ENCODE measurements at regions not wholly inside any gene's neighbourhood (a gene's known extent, or its start where the extent isn't known, plus 50 kb on each side); places are given as distances from the start of the nearest gene placed in this dataset.
A peak's percentile ranks its signal among the peaks of the same experiment; 100 is the strongest.

DNA sequence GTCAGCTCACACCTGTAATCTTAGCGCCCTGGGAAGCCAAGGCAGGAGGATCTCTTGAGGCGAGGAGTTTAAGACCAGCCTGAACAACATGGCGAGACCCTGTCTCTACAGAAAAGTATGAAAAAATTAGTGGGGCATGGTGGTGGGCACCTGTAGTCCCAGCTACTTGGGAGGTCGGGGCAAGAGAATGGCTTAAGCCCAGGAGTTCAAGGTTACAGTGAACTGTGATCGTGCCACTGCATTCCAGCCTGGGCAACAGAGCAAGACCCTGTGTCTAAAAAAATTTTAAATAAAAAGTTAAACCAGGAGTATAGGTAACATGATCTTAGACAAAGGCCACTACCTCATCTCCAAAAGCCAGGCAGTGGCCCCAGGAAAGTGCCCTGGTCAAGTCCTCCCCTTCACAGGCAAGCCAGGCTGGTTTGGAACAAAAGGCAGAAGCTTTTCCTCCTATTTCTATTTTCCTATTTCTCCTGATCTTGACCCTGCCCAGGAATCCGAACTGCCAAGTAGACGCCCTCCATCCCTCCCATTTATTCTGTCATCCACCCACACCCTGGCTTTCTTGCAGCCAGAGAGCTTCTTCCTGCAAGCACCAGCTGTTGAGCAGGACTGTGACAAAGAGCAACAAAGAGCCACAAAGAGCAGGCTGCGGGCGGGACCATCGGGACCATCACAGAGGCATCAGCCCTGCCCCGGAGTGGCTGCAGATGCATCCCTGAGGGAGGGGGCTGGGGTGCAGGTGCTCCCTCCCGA, 149.9 kb upstream of the AFDN start:
- Histone ChIP-seq H3K4me1 (0 out of 3 replicates have a peak, but pooled peaks cover 5% of the 10 kb centered on the region), H3K4me3 (no peak overlapping the region), H3K9me3 (no peaks in the 10 kb centered on the region), H3K4me2 (peak overlapping the region; percentile 28; the same call in 1 of the 3 replicates), H3K27ac (no peak overlapping the region)
- ATAC-seq (no peak), FAIRE-seq (no peak), DNase-seq (ENCODE audit: low read depth in 1 of 2, low spot score in 1 of 2) (no peak)
- 68% methylated on average over 12 of the region's 12 CpGs for WGBS (ENCODE audit: missing lambda C conversion rate)
- ChIA-PET POLR2A (no interaction called here), CTCF (no interaction called here)
- TF ChIP-seq CBX8 (IDR thresholded peaks at IDR 0.05) (no peak), JUNB (IDR thresholded peaks at IDR 0.05) (no peak), KDM1A (IDR thresholded peaks at IDR 0.05; ENCODE audit: low read depth) (no peak), EP300 (IDR thresholded peaks at IDR 0.05) (no peak), POLR2A (IDR thresholded peaks at IDR 0.05; ENCODE audit: low read length) (no peak), HOXA7 (CRISPR knock-in tag; IDR thresholded peaks at IDR 0.05) (no peak)
- TF ChIP-seq, protein P1, sequence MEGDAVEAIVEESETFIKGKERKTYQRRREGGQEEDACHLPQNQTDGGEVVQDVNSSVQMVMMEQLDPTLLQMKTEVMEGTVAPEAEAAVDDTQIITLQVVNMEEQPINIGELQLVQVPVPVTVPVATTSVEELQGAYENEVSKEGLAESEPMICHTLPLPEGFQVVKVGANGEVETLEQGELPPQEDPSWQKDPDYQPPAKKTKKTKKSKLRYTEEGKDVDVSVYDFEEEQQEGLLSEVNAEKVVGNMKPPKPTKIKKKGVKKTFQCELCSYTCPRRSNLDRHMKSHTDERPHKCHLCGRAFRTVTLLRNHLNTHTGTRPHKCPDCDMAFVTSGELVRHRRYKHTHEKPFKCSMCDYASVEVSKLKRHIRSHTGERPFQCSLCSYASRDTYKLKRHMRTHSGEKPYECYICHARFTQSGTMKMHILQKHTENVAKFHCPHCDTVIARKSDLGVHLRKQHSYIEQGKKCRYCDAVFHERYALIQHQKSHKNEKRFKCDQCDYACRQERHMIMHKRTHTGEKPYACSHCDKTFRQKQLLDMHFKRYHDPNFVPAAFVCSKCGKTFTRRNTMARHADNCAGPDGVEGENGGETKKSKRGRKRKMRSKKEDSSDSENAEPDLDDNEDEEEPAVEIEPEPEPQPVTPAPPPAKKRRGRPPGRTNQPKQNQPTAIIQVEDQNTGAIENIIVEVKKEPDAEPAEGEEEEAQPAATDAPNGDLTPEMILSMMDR (IDR thresholded peaks at IDR 0.05) = no peak
- TF ChIP-seq, protein P2, sequence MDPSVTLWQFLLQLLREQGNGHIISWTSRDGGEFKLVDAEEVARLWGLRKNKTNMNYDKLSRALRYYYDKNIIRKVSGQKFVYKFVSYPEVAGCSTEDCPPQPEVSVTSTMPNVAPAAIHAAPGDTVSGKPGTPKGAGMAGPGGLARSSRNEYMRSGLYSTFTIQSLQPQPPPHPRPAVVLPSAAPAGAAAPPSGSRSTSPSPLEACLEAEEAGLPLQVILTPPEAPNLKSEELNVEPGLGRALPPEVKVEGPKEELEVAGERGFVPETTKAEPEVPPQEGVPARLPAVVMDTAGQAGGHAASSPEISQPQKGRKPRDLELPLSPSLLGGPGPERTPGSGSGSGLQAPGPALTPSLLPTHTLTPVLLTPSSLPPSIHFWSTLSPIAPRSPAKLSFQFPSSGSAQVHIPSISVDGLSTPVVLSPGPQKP (IDR thresholded peaks at IDR 0.05; ENCODE audit: low read depth, low read length) = no peak
- TF ChIP-seq, protein P3, sequence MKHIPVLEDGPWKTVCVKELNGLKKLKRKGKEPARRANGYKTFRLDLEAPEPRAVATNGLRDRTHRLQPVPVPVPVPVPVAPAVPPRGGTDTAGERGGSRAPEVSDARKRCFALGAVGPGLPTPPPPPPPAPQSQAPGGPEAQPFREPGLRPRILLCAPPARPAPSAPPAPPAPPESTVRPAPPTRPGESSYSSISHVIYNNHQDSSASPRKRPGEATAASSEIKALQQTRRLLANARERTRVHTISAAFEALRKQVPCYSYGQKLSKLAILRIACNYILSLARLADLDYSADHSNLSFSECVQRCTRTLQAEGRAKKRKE (CRISPR knock-in tag; IDR thresholded peaks at IDR 0.05; ENCODE audit: low read depth) = no peak

DNA sequence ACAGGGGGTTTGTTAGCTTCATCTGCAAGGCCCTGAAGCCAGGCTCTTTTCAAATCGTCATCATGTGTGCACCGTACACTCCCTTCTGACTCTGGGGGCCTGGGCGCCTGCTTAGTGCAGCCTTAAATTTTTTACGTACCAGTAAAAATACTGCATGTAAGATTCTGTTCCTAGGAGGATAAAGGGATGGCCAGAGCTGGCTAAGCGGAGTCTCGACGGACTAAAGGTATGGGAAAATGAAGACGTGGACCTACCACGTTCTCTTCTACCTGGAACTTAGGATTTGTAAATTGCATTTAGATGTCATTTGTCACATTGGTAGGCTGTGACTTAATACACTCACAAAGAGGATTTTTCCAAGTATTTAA, 149.3 kb upstream of the AFDN start:
- no peak for FAIRE-seq
- peaks cover 9% of the 10 kb centered on the region for H3K4me1 ChIP-seq
- no peaks in the 10 kb centered on the region for H3K9me3 ChIP-seq
- ATAC-seq = no peak
- no peak for DNase-seq (ENCODE audit: low read depth in 1 of 2, low spot score in 1 of 2)
- no peak for TF ChIP-seq KDM1A (IDR thresholded peaks at IDR 0.05; ENCODE audit: low read depth)
- no peak for TF ChIP-seq JUN (IDR thresholded peaks at IDR 0.05)
- no peak for TF ChIP-seq RFX5 (IDR thresholded peaks at IDR 0.05)
- TF ChIP-seq, protein P4, sequence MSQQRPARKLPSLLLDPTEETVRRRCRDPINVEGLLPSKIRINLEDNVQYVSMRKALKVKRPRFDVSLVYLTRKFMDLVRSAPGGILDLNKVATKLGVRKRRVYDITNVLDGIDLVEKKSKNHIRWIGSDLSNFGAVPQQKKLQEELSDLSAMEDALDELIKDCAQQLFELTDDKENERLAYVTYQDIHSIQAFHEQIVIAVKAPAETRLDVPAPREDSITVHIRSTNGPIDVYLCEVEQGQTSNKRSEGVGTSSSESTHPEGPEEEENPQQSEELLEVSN (IDR thresholded peaks at IDR 0.05; ENCODE audit: borderline replicate concordance, low read depth) = no peak
- no peak for TF ChIP-seq NR3C1 (IDR thresholded peaks at IDR 0.05)
- no peak for TF ChIP-seq KDM5A (IDR thresholded peaks at IDR 0.05)
- TF ChIP-seq HOXA7 (CRISPR knock-in tag; IDR thresholded peaks at IDR 0.05) = no peak
- TF ChIP-seq ESRRA (IDR thresholded peaks at IDR 0.05; ENCODE audit: borderline replicate concordance, low read length) = no peak
- no peak for TF ChIP-seq ZSCAN20 (CRISPR knock-in tag; IDR thresholded peaks at IDR 0.05)
- no peak for TF ChIP-seq EP300 (IDR thresholded peaks at IDR 0.05)
- no peak for TF ChIP-seq EHF (CRISPR knock-in tag; IDR thresholded peaks at IDR 0.05)
- TF ChIP-seq POLR2AphosphoS2 (conservative IDR thresholded peaks at IDR 0.05; ENCODE audit: low read length) = no peak
- TF ChIP-seq, protein P5, sequence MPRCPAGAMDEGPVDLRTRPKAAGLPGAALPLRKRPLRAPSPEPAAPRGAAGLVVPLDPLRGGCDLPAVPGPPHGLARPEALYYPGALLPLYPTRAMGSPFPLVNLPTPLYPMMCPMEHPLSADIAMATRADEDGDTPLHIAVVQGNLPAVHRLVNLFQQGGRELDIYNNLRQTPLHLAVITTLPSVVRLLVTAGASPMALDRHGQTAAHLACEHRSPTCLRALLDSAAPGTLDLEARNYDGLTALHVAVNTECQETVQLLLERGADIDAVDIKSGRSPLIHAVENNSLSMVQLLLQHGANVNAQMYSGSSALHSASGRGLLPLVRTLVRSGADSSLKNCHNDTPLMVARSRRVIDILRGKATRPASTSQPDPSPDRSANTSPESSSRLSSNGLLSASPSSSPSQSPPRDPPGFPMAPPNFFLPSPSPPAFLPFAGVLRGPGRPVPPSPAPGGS (IDR thresholded peaks at IDR 0.05) = no peak
- no peak for TF ChIP-seq MYC (IDR thresholded peaks at IDR 0.05; ENCODE audit: borderline replicate concordance, low read length)
- no peak for TF ChIP-seq PHF8 (IDR thresholded peaks at IDR 0.05; ENCODE audit: borderline replicate concordance, low read depth)
- TF ChIP-seq MAFK (IDR thresholded peaks at IDR 0.05; ENCODE audit: partially characterized antibody) = no peak
- H3K4me3 ChIP-seq = no peak overlapping the region
- POLR2A ChIA-PET = no interaction called here
- CTCF ChIA-PET = no interaction called here
- WGBS (ENCODE audit: missing lambda C conversion rate) = 80% methylated on average over 9 of the region's 9 CpGs
- H3K27ac ChIP-seq = no peak overlapping the region
- no peak overlapping the region for H3K4me2 ChIP-seq
